ENCODE measurements at regions not wholly inside any gene's neighbourhood (a gene's known extent, or its start where the extent isn't known, plus 50 kb on each side); places are given as distances from the start of the nearest gene placed in this dataset.

- TF ChIP-seq ELF4 (CRISPR knock-in tag; IDR thresholded peaks at IDR 0.05; ENCODE audit: borderline replicate concordance) (no peak), EZH2 (conservative IDR thresholded peaks at IDR 0.05; ENCODE audit: low read depth, low read length) (no peak)
Measured at GRCh38 chr7:4523219-4523618, 158.9 kb upstream of the FOXK1 start.

All from HepG2 (cell line).